SU-DHL-6 (cell line): ENCODE measurements at regions not wholly inside any gene's neighbourhood (a gene's known extent, or its start where the extent isn't known, plus 50 kb on each side); places are given as distances from the start of the nearest gene placed in this dataset.

Experiments
- H2AFZ ChIP-seq: fragments of 200-600 bp; sonication (generic); 2 replicates; pipeline ENCODE4 v1.6.1; 2014; ENCODE audit warnings: low read depth, mild to moderate bottlenecking, moderate library complexity, mixed read lengths, antibody characterized with exemption, low read length; ENCODE audit not compliant: severe bottlenecking
- H3F3A ChIP-seq: fragments of 200-600 bp; shearing (Covaris generic); 2 replicates; pipeline ENCODE4 v1.6.0; 2016; ENCODE audit warnings: antibody characterized with exemption, mild to moderate bottlenecking; ENCODE audit not compliant: insufficient read depth
- H3K27ac ChIP-seq: fragments of 200-600 bp; sonication (generic); 2 replicates; pipeline ENCODE4 v1.5.1; 2016; ENCODE audit warnings: low read depth, mild to moderate bottlenecking, low read length, moderate library complexity, mixed read lengths
- H3K27me3 ChIP-seq: fragments of 200-600 bp; sonication (generic), shearing (Covaris generic); 2 replicates; pipeline ENCODE4 v1.6.0; 2014; ENCODE audit warnings: mild to moderate bottlenecking, low read length
- H3K36me3 ChIP-seq: fragments of 200-600 bp; sonication (generic); 2 replicates; pipeline ENCODE4 v1.6.1; 2014; ENCODE audit warnings: mild to moderate bottlenecking, low read length, mixed read lengths
- H3K4me2 ChIP-seq: fragments of 300-600, 200-600 bp; shearing (Covaris generic), sonication (generic); 2 replicates; pipeline ENCODE4 v1.6.0; 2014; ENCODE audit warnings: low read length, low read depth, mild to moderate bottlenecking; ENCODE audit not compliant: poor library complexity, severe bottlenecking
- H3K4me3 ChIP-seq: fragments of 200-600 bp; sonication (generic); 2 replicates; pipeline ENCODE4 v1.5.1; 2014; ENCODE audit warnings: antibody characterized with exemption, low read length, mild to moderate bottlenecking, mixed read lengths; ENCODE audit not compliant: insufficient read depth, poor library complexity, severe bottlenecking
- H3K79me2 ChIP-seq: fragments of 200-600 bp; sonication (generic); 2 replicates; pipeline ENCODE4 v1.6.1; 2014; ENCODE audit warnings: mild to moderate bottlenecking, low read length, moderate library complexity; ENCODE audit not compliant: insufficient read depth
- H3K9ac ChIP-seq: fragments of 200-600 bp; sonication (generic); 2 replicates; pipeline ENCODE4 v1.7.0; 2014; ENCODE audit warnings: mild to moderate bottlenecking, low read length
- H3K9me2 ChIP-seq: fragments of 200-600 bp; sonication (generic); replicated peaks from 2 replicates; pipeline ENCODE4 v1.6.1; 2014; ENCODE audit warnings: low read length; ENCODE audit not compliant: insufficient read depth
- H3K9me3 ChIP-seq: fragments of 200-600 bp; sonication (generic); 2 replicates; pipeline ENCODE4 v1.6.1; 2014; ENCODE audit warnings: low read length, mixed read lengths; ENCODE audit not compliant: insufficient read depth
- H4K20me1 ChIP-seq: fragments of 200-600 bp; sonication (generic); 2 replicates; pipeline ENCODE4 v1.6.1; 2014; ENCODE audit warnings: low read depth, mild to moderate bottlenecking, antibody characterized with exemption, low read length, moderate library complexity, mixed read lengths
- EZH2phosphoT487 ChIP-seq: fragments of 200-600 bp; sonication (generic), shearing (Covaris generic); conservative IDR thresholded peaks from 2 replicates; pipeline ENCODE4 v1.6.1; 2018; ENCODE audit warnings: mild to moderate bottlenecking, antibody characterized with exemption, low read length, moderate library complexity, mixed read lengths
- TF ChIP-seq, protein P1 (sequence below): fragments of 200-600 bp; sonication (generic); IDR thresholded peaks from one replicate; pipeline ENCODE4 v1.5.1; 2017; ENCODE audit warnings: antibody characterized with exemption, mild to moderate bottlenecking, low read length, moderate library complexity; ENCODE audit not compliant: insufficient read depth, poor library complexity, severe bottlenecking

DNA sequence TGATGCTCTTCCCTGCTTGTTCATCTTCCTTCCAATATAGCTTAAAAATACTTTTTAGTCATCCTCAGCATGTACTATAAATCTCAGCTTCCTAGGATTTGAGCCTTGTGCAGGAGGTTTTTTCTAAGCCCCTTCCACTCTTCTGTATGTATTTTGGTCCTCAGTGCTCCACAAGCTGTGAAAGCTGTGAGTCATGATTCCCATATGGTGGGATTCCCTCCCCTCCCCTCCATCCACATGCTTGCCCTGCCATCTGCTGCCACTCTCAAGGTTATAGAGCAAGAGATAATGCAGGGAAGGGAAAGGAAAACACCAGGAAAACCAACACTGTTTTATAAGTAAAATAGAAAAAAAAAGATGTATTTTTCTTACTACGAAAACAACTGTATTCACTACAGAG, 58.5 kb upstream of the AP1S2 start:
- Histone ChIP-seq H2AFZ (no peak overlapping the region), H3K4me3 (no peak overlapping the region), H3K4me2 (no peak overlapping the region), H3K27me3 (no peaks in the 10 kb centered on the region), H3K27ac (no peak overlapping the region), H3F3A (no peaks in the 10 kb centered on the region), H3K9me2 (no peaks in the 10 kb centered on the region), H3K79me2 (no peaks in the 10 kb centered on the region), H4K20me1 (no peaks in the 10 kb centered on the region), H3K36me3 (no peaks in the 10 kb centered on the region), H3K9me3 (no peaks in the 10 kb centered on the region), H3K9ac (no peak overlapping the region)
- TF ChIP-seq EZH2phosphoT487 = no peak
- TF ChIP-seq, protein P1, sequence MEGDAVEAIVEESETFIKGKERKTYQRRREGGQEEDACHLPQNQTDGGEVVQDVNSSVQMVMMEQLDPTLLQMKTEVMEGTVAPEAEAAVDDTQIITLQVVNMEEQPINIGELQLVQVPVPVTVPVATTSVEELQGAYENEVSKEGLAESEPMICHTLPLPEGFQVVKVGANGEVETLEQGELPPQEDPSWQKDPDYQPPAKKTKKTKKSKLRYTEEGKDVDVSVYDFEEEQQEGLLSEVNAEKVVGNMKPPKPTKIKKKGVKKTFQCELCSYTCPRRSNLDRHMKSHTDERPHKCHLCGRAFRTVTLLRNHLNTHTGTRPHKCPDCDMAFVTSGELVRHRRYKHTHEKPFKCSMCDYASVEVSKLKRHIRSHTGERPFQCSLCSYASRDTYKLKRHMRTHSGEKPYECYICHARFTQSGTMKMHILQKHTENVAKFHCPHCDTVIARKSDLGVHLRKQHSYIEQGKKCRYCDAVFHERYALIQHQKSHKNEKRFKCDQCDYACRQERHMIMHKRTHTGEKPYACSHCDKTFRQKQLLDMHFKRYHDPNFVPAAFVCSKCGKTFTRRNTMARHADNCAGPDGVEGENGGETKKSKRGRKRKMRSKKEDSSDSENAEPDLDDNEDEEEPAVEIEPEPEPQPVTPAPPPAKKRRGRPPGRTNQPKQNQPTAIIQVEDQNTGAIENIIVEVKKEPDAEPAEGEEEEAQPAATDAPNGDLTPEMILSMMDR = no peak

DNA sequence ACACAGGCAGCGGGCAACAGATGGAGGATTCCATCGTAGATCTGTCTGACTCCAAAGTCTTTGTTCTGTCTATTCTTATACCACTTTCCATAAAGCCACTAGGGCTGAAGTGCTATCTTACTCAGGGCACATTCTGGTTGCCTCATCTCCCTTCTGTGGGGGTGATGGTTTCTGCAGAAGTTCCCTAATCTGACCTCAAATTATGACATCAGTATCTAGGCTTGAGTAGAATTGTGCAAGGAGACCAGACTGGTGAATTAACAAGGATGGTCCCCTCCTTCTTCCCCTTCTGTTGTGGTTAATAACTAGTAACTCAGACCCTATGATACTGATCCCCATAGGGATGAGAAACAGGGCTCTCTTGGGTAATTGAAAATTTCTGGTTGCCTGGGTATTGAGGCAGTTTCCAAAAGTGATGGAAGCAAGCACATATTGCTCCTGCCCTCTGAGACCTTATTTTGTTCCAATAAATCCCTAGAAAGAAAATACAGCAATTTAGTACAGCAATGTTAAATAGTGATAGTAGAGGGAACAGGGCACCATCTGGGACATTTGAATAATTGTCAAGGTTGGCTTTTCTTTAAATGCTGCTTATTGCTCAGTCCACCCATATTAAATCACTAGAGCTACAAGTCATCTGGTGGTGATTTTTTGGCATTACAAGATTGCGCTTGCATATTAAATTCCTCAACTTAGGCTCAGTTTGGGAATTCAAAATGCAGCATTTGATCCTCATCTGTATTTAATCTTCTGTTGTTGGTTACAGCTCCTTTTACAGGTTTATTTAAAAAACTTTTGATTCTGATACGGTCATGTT, 57.3 kb upstream of the AP1S2 start:
- TF ChIP-seq, protein P1 = no peak
- TF ChIP-seq EZH2phosphoT487 = no peak
- no peaks in the 10 kb centered on the region for H3K9me2 ChIP-seq
- H3K79me2 ChIP-seq = no peaks in the 10 kb centered on the region
- no peaks in the 10 kb centered on the region for H3F3A ChIP-seq
- no peaks in the 10 kb centered on the region for H3K36me3 ChIP-seq
- no peak overlapping the region for H3K4me2 ChIP-seq
- no peaks in the 10 kb centered on the region for H3K27me3 ChIP-seq
- H4K20me1 ChIP-seq = no peaks in the 10 kb centered on the region
- H3K9me3 ChIP-seq = no peaks in the 10 kb centered on the region
- H3K4me3 ChIP-seq = no peak overlapping the region
- no peak overlapping the region for H2AFZ ChIP-seq
- no peak overlapping the region for H3K9ac ChIP-seq
- no peak overlapping the region for H3K27ac ChIP-seq

DNA sequence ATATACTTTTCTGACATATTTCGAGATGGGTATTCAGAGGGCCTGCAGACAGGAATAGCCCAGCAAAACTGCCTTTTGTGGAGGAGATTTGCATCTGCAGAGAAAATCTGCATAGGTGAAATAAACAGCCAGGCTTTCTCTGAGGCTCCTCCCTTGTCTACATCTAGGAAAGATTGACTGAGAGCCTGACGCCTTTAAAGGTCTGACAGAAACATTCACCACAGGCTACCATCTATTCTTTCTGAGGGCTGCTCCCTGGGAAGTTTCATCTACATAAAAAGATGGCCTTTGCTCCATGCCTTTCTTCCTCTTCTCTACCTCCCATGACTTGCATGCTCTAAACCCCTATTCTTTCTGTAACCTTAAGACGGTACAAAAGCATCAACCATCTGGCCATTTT, 55.0 kb upstream of the AP1S2 start:
- no peaks in the 10 kb centered on the region for H3K9me2 ChIP-seq
- H3F3A ChIP-seq = no peaks in the 10 kb centered on the region
- no peaks in the 10 kb centered on the region for H3K9me3 ChIP-seq
- no peak overlapping the region for H3K9ac ChIP-seq
- no peaks in the 10 kb centered on the region for H3K27me3 ChIP-seq
- no peak for TF ChIP-seq EZH2phosphoT487
- TF ChIP-seq, protein P1 = no peak
- no peak overlapping the region for H3K27ac ChIP-seq
- H3K36me3 ChIP-seq = no peaks in the 10 kb centered on the region
- H4K20me1 ChIP-seq = no peaks in the 10 kb centered on the region
- H3K4me2 ChIP-seq = no peak overlapping the region
- no peaks in the 10 kb centered on the region for H3K79me2 ChIP-seq
- no peak overlapping the region for H2AFZ ChIP-seq
- no peak overlapping the region for H3K4me3 ChIP-seq
